ENCODE measurements at regions not wholly inside any gene's neighbourhood (a gene's known extent, or its start where the extent isn't known, plus 50 kb on each side); places are given as distances from the start of the nearest gene placed in this dataset.

GRCh38 chr1:14205066-14205465, 393.4 kb upstream of the KAZN start:
- DNase-seq (ENCODE audit: low read depth): no peak
- H3K4me3 ChIP-seq (ENCODE audit: control insufficient read depth, low read depth, low read length): no peak overlapping the region
- no peak for TF ChIP-seq CTCF (conservative IDR thresholded peaks at IDR 0.05; ENCODE audit: control insufficient read depth, insufficient read depth, low read depth, low read length)

- peak; percentile 3 for DNase-seq (ENCODE audit: low read depth)
- TF ChIP-seq CTCF (conservative IDR thresholded peaks at IDR 0.05; ENCODE audit: control insufficient read depth, insufficient read depth, low read depth, low read length): no peak
- no peak overlapping the region for H3K4me3 ChIP-seq (ENCODE audit: control insufficient read depth, low read depth, low read length)
These were observed 383.3 kb upstream of the KAZN start for GRCh38 chr1:14215151-14215550.

GRCh38 chr1:14217384-14217783, 381.1 kb upstream of the KAZN start:
- H3K4me3 ChIP-seq (ENCODE audit: control insufficient read depth, low read depth, low read length): no peak overlapping the region
- DNase-seq (ENCODE audit: low read depth): peak; percentile 2

GRCh38 chr1:14220324-14220723, 378.2 kb upstream of the KAZN start:
- DNase-seq (ENCODE audit: low read depth): no peak
- no peak overlapping the region for H3K4me3 ChIP-seq (ENCODE audit: control insufficient read depth, low read depth, low read length)
- no peak for TF ChIP-seq CTCF (conservative IDR thresholded peaks at IDR 0.05; ENCODE audit: control insufficient read depth, insufficient read depth, low read depth, low read length)

More at GRCh38 chr1:14217384-14217783, 381.1 kb upstream of the KAZN start:
- no peak for TF ChIP-seq CTCF (conservative IDR thresholded peaks at IDR 0.05; ENCODE audit: control insufficient read depth, insufficient read depth, low read depth, low read length)

- no peak overlapping the region for H3K4me3 ChIP-seq (ENCODE audit: control insufficient read depth, low read depth, low read length)
- TF ChIP-seq CTCF (conservative IDR thresholded peaks at IDR 0.05; ENCODE audit: control insufficient read depth, insufficient read depth, low read depth, low read length): no peak
These were observed 377.7 kb upstream of the KAZN start for GRCh38 chr1:14220811-14221210.

GRCh38 chr1:14222086-14222485, 376.4 kb upstream of the KAZN start:
- H3K4me3 ChIP-seq (ENCODE audit: control insufficient read depth, low read depth, low read length): no peak overlapping the region
- no peak for TF ChIP-seq CTCF (conservative IDR thresholded peaks at IDR 0.05; ENCODE audit: control insufficient read depth, insufficient read depth, low read depth, low read length)
- no peak for DNase-seq (ENCODE audit: low read depth)

More at GRCh38 chr1:14220811-14221210, 377.7 kb upstream of the KAZN start:
- DNase-seq (ENCODE audit: low read depth): no peak

- TF ChIP-seq CTCF (conservative IDR thresholded peaks at IDR 0.05; ENCODE audit: control insufficient read depth, insufficient read depth, low read depth, low read length): no peak
- no peak for DNase-seq (ENCODE audit: low read depth)
- no peak overlapping the region for H3K4me3 ChIP-seq (ENCODE audit: control insufficient read depth, low read depth, low read length)
These were observed 369.8 kb upstream of the KAZN start for GRCh38 chr1:14228677-14229076.
